Prostate gland (tissue), 2 donors: ENCODE measurements at regions not wholly inside any gene's neighbourhood (a gene's known extent, or its start where the extent isn't known, plus 50 kb on each side); places are given as distances from the start of the nearest gene placed in this dataset.

Source experiments
- DNase-seq: peaks from one replicate; pipeline ENCODE4 v3.0.0-alpha.2; 2019; ENCODE audit warnings: low spot score
- H3K27ac ChIP-seq, 2 donors: fragments of 200-600 bp; sonication (generic); 2 replicates each; pipeline ENCODE4 v1.5.1; 2017 to 2019
- H3K27me3 ChIP-seq: fragments of 200-600 bp; sonication (generic); replicated peaks from 2 replicates; pipeline ENCODE4 v1.5.1; 2019; ENCODE audit not compliant: insufficient read depth
- H3K36me3 ChIP-seq, 2 donors: fragments of 200-600 bp; sonication (generic); 1 replicate in 1 of 2; 2 replicates in 1 of 2; pipeline versions ENCODE4 v1.5.1 to v1.8.1; 2017 to 2019
- H3K4me1 ChIP-seq: fragments of 200-600 bp; sonication (generic); replicated peaks from 2 replicates; pipeline ENCODE4 v1.5.1; 2019
- H3K4me3 ChIP-seq, 2 donors: fragments of 200-600 bp; sonication (generic); 2 replicates each; pipeline ENCODE4 v1.5.1; 2017 to 2019
- H3K9me3 ChIP-seq: fragments of 200-600 bp; sonication (generic); 2 replicates; pipeline ENCODE4 v1.5.1; 2017
- POLR2A ChIP-seq: fragments of 450-650 bp; IDR thresholded peaks from one replicate; pipeline ENCODE4 v1.6.1; 2016; ENCODE audit warnings: antibody characterized with exemption, mild to moderate bottlenecking
- POLR2AphosphoS5 ChIP-seq: sonication (generic); formaldehyde crosslinking; IDR thresholded peaks from one replicate; pipeline ENCODE4 v1.6.1; 2017; ENCODE audit warnings: antibody characterized with exemption
- WGBS: methylation state at CpG from one replicate; pipeline ENCODE4 v1.1.5; 2018; 5-methylcytosine and 5-hydroxymethylcytosine counted together
- intact Hi-C: fragments of 100-400 bp; cut with DNase I; formaldehyde crosslinking; loops from one replicate; pipeline ENCODE4 v1.14.2; 2022
- TF ChIP-seq, protein P1 (sequence below), 4 experiments: fragments of 200-600 bp in 2 of 4; fragments of 450-650 bp in 2 of 4; sonication (generic) in 2 of 4; IDR thresholded peaks; 1 replicate in 3 of 4; 2 replicates in 1 of 4; pipeline ENCODE4 v1.5.1; 2016 to 2019; ENCODE audit warnings: antibody characterized with exemption in 4 of 4, mild to moderate bottlenecking in 2 of 4, moderate library complexity in 2 of 4

DNA sequence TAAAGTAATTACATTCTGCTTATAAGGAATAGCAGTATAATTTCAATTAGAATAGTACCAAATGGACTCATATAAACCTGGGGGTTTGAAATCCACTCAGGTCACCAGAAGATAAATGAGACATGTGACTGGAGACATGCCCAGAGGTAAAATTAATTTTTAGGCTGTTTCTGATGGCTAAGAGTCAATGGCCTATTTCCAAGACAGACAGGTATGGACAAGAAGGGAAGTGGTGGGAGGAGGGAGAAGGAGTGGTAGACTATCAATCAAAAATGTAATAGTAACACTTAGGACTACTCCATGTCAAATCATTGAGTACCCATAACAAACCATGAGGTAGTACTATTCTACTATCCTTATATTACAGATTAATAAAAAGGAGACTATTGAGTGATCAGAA is 544.0 kb downstream of the GALC start:
- Histone ChIP-seq H3K27me3 (no peaks in the 10 kb centered on the region), H3K27ac (no peak overlapping the region), H3K4me1 (no peaks in the 10 kb centered on the region), H3K4me3 (no peak overlapping the region), H3K9me3 (no peaks in the 10 kb centered on the region), H3K36me3 (no peaks in the 10 kb centered on the region)
- no peak for DNase-seq
- TF ChIP-seq, protein P1, sequence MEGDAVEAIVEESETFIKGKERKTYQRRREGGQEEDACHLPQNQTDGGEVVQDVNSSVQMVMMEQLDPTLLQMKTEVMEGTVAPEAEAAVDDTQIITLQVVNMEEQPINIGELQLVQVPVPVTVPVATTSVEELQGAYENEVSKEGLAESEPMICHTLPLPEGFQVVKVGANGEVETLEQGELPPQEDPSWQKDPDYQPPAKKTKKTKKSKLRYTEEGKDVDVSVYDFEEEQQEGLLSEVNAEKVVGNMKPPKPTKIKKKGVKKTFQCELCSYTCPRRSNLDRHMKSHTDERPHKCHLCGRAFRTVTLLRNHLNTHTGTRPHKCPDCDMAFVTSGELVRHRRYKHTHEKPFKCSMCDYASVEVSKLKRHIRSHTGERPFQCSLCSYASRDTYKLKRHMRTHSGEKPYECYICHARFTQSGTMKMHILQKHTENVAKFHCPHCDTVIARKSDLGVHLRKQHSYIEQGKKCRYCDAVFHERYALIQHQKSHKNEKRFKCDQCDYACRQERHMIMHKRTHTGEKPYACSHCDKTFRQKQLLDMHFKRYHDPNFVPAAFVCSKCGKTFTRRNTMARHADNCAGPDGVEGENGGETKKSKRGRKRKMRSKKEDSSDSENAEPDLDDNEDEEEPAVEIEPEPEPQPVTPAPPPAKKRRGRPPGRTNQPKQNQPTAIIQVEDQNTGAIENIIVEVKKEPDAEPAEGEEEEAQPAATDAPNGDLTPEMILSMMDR (IDR thresholded peaks at IDR 0.05), result no peak
- no peak for TF ChIP-seq POLR2AphosphoS5
- TF ChIP-seq POLR2A, result no peak
- intact Hi-C loops, result no loop called here

DNA sequence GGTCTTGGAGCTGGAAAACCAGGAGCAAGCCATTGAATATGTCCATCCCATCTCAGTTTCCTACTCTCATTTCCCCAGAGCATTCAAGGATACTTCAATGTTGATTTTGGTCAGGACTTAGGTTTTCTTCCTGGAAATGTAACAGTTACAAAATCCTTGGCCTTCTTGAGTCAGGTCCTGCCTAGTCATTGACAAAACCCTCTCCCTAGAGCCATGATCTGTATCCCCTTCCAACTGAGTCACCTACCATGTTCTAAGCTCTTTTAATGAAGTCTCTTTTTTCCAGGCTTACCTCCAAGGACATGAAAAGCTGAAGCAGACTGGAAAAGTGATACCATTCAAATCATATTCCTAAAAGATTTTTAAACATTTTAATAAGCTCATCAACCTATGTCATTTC is 549.2 kb downstream of the GALC start:
- TF ChIP-seq, protein P1 (IDR thresholded peaks at IDR 0.05), result no peak
- TF ChIP-seq POLR2AphosphoS5 (no peak), POLR2A (no peak)
- intact Hi-C loops, result no loop called here
- no peak overlapping the region for H3K27ac ChIP-seq
- no peaks in the 10 kb centered on the region for H3K4me1 ChIP-seq
- H3K36me3 ChIP-seq, result no peaks in the 10 kb centered on the region
- no peaks in the 10 kb centered on the region for H3K9me3 ChIP-seq
- no peak overlapping the region for H3K4me3 ChIP-seq
- DNase-seq, result no peak
- H3K27me3 ChIP-seq, result no peaks in the 10 kb centered on the region

DNA sequence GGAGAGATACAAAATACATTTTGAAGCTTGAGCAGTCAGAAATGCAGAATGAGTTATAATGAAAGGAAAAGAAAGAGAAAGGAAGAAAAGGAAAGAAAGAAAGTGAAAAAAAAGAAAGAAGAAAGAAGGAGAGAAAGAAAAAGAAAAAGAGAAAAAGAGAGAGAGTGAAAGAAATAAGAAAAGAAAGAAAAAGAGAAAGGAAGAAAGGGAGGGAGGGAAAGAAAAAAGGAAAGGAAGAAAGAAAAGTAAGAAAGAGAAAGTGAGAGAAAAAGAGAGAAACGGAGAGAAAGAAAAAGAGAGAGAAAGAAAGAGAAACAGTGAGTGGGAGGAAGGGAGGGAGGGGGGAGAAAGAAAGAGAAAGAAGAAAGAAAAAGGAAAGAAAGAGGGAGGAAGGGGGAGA is 549.9 kb downstream of the GALC start:
- no peak for DNase-seq
- no peak overlapping the region for H3K4me3 ChIP-seq
- H3K36me3 ChIP-seq, result no peaks in the 10 kb centered on the region
- H3K4me1 ChIP-seq, result no peaks in the 10 kb centered on the region
- 92% methylated on average over 1 of the region's 1 CpG for WGBS
- TF ChIP-seq, protein P1 (IDR thresholded peaks at IDR 0.05), result no peak
- TF ChIP-seq POLR2AphosphoS5, result no peak
- no peak for TF ChIP-seq POLR2A
- no peaks in the 10 kb centered on the region for H3K9me3 ChIP-seq
- H3K27me3 ChIP-seq, result no peaks in the 10 kb centered on the region
- H3K27ac ChIP-seq, result no peak overlapping the region
- intact Hi-C loops, result no loop called here

DNA sequence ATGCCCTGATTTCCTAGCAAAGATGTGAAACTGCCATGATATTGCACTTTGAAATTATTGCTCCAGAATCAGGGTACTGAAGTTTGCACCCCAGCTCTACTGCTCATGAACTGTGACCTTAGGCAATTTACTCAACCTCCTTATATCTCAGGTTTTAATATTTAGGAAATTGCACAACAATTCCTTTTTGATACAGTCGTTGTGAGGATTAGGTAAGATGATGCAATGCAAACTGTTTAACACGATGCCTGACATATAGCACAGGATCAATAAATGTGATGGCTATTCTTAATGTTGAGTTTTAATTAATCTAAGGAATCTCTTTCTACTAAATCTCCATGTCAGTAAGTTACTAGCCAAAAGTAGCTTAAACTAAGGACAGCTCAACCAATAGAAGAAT is 555.8 kb downstream of the GALC start:
- intact Hi-C loops, result no loop called here
- 77% methylated on average over 2 of the region's 2 CpGs for WGBS

DNA sequence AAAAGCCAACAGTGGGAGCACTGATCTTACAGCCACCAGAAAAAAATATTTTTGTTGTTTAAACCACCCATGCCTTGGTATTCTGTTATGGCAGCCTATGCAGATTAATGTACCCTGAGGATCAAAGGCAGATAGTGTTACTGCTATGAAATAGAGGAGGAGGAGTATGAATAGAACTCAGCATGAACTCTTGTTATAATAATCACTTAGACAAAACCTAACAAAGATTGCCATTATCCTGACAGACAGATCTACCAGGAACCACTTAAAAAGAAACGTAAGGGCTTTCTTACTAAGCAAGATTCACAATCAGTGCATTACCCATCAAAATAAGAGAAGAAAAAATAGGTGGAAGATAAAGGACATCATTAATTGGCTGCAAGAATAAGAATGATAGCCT is 558.3 kb downstream of the GALC start:
- TF ChIP-seq POLR2AphosphoS5 (no peak), POLR2A (no peak)
- TF ChIP-seq, protein P1 (IDR thresholded peaks at IDR 0.05), result no peak
- WGBS, result 36% methylated on average over 1 of the region's 1 CpG
- Histone ChIP-seq H3K27me3 (no peaks in the 10 kb centered on the region), H3K36me3 (no peaks in the 10 kb centered on the region), H3K9me3 (no peaks in the 10 kb centered on the region), H3K4me1 (no peaks in the 10 kb centered on the region), H3K27ac (no peak overlapping the region), H3K4me3 (no peak overlapping the region)
- DNase-seq, result no peak
- intact Hi-C loops, result no loop called here

More for the DNA sequence above, 555.8 kb downstream of the GALC start:
- H3K27ac ChIP-seq, result no peak overlapping the region
- DNase-seq, result no peak
- H3K4me1 ChIP-seq, result no peaks in the 10 kb centered on the region
- TF ChIP-seq, protein P1 (IDR thresholded peaks at IDR 0.05), result no peak
- TF ChIP-seq POLR2AphosphoS5, result no peak
- no peak for TF ChIP-seq POLR2A
- H3K4me3 ChIP-seq, result no peak overlapping the region
- no peaks in the 10 kb centered on the region for H3K27me3 ChIP-seq
- H3K9me3 ChIP-seq, result no peaks in the 10 kb centered on the region
- no peaks in the 10 kb centered on the region for H3K36me3 ChIP-seq
